HG03521 (cell line): ENCODE measurements at regions not wholly inside any gene's neighbourhood (a gene's known extent, or its start where the extent isn't known, plus 50 kb on each side); places are given as distances from the start of the nearest gene placed in this dataset.

Experiments used
- ATAC-seq: cut with Tn5 transposase; IDR thresholded peaks from one replicate; pipeline ENCODE4 v1.9.1; 2021; ENCODE audit warnings: mild to moderate bottlenecking, moderate library complexity; ENCODE audit not compliant: unreplicated experiment

DNA sequence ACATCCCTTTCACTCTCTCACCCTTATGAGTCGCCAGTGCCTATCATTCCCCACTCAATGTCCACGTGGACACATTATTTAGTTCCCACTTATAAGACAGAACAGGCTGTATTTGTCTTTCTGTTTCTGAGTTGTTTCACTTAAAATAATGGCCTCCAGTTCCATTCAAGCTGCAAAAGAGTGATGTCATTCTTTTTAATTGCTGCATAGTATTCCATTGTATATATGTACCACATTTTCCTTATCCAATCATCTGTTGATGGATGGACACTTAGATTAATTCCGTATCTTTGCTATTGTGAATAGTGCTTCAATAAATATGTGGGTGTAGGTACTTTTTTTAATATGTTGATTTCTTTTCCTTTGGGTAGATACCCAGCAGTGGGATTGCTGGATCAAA lies 79.1 kb downstream of the ZNF365 start:
- ATAC-seq: no peak

DNA sequence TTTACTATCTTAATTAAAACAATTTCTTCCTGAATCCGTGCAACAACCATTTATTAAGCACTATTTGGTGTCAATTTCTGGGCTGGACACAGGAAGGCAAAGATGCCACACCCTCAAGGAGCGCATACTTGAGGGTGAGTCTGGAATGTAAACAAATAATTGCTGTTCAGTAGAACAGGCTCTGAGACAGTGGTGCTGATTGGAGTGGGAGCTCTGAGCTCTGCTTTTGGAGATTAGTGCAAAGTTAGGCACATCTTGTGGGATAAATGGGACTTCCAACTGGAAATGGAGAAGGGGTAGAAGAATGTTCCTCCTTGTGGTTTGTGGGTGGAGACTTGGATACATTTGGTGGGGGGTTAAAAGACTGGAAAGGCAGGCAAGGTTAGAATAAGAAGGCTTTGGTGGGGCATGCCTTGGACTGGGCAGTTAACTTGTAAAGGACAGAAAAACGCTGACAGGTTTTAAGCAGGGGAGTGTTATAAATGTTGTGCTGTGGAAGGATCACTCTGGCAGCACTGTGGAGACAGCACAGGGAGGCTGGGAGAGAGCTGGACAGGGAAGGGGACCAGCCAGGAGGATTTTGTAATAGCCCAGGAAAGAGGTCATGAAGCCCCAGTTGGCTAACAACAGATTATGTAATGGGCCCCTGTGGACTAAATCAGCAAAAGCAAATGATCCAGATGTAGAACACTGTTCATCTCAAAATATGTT lies 80.7 kb downstream of the ZNF365 start:
- ATAC-seq: no peak

DNA sequence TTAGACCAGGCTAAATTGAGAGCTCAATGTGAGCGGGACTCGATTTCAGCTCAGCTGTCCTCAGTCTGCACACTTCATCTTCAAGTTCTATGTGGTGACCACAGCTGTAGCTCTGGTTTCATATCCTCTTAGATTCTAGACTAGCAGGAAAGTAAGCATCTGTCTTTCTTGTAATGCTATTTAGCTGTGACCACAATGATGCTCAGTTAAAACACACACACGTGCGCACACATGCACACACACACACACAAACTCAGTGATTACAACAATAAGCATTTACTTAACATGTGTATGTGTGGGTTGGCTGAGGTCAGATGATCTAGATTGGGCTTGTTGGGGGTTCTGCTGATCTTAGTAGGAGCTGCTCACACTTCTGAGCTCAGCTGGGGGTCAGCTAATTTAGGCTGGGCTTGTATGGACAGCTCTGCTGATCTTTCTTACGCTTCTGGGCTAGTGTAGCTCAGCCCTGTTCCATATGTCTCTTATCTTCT lies 82.5 kb downstream of the ZNF365 start:
- ATAC-seq: peak; percentile 96

- no peak for ATAC-seq
Observed at GRCh38 chr10:62457196-62457595, 83.0 kb downstream of the ZNF365 start.

- no peak for ATAC-seq
Observed at GRCh38 chr10:62457598-62457997, 83.4 kb downstream of the ZNF365 start.

DNA sequence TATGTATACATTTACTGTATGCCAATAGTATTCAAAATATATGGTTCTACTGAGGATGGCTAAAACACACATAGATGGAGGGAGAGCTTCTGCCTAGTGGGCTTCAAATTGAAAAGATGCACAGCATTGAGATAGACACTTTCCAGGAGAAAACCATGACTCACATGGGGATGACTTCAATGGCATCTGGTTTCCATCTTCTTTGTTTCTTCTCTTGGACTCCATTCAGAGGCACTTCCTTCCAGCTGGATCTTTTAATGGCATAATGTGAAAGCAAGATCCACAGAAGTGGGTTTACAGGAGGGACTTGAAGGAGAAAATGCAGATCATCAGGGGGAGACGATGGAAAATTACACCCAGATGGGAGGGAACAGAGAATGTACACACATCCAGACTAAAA lies 84.9 kb downstream of the ZNF365 start:
- ATAC-seq: no peak

GRCh38 chr10:62459500-62459899 lies 85.3 kb downstream of the ZNF365 start:
- ATAC-seq: no peak

DNA sequence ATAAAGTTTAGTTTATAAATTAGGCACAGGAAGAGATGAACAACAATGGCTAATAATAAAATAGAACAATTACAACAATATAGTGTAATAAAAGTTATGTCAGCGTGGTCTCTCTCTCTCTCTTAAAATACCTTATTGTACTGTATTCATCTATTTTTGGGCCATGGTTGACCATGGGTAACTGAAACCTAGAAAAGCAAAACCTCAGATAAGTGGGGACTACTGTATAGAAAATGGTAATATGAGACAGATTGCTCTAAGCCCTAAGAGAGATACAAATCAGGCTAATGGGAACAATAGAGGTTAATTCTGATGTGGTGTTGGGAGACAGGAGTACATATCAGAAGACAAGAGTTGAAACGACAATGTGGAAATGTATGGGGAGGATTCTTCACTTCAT lies 86.2 kb downstream of the ZNF365 start:
- ATAC-seq: peak; percentile 41

DNA sequence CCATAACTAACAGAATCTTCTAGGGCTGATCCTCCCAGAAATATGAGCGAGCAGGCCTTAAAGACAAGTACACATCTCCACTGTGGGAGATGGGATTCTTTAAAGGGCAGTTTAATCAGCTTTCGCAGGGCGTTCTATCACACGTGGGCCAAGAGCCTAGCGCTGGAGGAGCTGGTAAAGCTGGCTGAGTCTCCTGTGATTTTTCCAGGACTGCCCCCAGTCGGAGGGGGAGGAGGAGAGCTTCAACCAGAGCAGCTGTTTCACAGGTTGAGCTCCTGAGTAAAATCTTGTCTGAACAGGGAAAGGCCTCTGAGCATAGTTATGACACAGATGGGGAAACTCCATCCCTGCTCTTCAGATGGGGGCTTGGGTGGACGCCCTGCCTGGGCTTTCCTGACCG lies 87.0 kb downstream of the ZNF365 start:
- no peak for ATAC-seq

- ATAC-seq: no peak
Observed at GRCh38 chr10:62462461-62462860, 88.3 kb downstream of the ZNF365 start.

GRCh38 chr10:62463364-62463763 lies 89.2 kb downstream of the ZNF365 start:
- no peak for ATAC-seq

DNA sequence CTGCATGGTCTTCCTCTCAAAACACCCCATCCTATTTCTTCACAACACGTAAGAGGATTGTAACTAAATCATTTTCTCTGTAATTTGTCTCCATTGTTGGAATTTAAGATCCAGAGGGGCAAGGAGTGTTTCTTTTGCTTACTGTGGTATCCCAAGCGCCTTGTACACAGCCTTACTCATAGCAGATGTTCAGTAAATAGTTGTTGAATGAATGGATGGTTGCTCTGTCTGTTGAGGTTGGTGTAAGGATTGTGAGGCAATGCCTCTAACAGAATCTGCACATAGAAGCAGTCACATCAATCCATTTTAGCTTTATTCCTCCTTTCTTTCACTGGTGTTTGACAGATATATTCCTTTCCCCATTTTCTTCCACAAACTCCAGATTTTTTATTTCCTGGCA lies 90.1 kb downstream of the ZNF365 start:
- ATAC-seq: no peak

DNA sequence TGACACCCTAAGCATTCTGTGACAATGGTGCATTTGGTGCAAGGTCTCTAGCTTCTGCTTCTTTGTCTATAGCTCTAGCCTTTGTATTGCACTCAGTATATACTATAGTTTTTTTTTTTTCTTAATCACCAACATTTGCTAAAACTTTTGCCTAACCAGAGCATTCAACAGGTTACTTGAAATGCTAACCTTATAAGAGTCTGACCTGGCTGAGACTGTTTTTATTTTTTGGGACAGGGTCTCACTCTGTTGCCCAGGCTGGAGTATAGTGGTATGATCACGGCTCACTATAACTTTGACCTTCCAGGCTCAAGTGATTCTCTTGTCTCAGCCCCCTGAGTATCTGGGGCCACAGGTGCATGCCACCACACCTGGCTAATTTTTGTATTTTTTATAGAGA lies 92.4 kb downstream of the ZNF365 start:
- no peak for ATAC-seq

- no peak for ATAC-seq
Observed at GRCh38 chr10:62467527-62467926, 93.4 kb downstream of the ZNF365 start.

DNA sequence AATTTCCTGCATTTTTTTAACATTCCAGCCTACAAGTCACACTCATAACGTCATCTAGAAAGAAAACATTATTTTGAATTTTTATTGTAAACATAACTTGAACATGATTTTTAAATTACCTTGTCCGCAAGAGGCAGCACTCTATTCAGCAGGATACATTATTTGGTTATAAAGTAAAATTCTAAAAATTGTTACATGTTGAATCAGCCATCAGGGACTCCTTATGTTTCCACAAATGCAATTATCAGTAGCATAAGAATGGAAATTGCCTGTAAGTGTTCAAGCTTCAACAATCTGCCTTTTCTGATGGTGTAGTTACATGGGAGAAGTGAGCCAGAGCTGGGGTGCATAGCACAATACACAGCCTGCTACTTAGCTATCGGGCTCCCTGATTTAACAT lies 97.5 kb downstream of the ZNF365 start:
- ATAC-seq: no peak

DNA sequence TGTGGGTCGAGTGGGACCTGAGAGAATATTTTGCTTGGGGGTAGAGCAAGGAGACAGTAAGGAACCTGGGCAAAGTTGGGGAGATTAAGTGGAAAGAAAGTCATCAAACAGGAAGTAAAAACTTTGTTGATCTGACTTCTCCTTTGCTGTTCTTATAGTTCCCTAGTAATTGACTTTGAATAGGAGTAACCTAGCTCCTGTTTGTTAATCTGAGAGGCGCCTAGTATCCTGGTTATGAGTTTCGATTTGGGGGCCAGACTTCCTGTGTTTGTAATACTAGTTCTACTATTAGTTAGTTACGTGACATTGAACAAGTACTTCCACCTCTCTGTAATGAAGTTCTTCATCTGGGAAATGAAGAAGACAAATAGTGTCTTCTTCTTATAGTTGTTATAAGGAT lies 99.1 kb downstream of the ZNF365 start:
- no peak for ATAC-seq

DNA sequence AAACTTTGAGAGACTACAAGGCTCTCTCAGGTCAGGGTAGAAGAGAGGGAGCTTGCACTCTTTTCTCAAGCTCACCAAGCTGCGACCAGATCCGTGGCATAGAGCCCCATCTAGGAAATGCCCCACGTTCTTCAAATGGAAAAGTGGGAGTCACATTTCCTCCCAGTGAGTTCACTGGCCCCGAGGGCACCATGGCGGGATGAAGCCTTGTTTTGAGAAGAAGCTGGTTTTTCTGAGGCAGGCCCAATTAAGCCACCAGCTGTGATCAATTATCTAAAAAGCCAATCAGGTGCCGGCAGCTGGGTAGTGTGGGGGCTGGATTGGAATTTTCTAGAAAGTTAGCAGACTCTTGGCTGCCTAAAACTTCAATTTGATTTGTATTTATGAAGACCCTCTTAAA lies 101.4 kb downstream of the ZNF365 start:
- no peak for ATAC-seq

DNA sequence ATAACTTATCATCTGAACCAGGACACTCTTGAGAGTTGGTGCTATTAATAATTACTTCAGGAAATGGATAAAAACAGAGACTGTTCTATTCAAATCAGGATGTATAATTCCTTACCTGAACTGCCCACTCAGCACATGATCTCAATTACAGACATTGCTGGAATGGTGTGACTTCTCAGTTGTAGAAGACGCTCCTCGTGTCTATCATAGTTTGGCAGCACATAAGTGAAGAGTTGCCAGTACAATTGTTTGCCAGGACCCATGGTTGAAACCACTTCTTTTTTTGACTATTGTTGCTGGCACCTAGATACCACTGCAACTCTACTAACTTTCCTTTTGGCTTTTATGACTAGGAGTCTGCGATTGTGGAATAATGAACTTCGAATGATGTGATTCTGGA lies 105.4 kb downstream of the ZNF365 start:
- ATAC-seq: no peak

DNA sequence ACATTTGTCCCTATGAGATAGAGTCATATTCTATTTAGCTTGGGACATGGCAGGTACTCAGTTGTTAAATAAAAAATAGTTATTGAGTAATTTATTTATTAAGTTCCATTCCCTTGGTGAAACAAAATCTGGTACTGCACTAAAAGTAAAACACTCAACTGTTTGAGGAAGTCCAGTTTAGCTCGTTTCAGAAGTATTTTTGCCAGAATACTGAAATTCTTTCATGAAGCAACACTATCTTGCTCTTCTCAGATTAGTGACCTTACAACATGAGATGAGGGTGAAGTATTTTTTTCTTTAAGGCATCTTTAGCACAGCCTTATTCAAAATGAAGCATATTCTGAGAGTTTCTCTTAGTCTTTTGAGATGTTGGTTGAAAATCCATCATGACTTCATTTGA lies 106.0 kb downstream of the ZNF365 start:
- ATAC-seq: no peak

DNA sequence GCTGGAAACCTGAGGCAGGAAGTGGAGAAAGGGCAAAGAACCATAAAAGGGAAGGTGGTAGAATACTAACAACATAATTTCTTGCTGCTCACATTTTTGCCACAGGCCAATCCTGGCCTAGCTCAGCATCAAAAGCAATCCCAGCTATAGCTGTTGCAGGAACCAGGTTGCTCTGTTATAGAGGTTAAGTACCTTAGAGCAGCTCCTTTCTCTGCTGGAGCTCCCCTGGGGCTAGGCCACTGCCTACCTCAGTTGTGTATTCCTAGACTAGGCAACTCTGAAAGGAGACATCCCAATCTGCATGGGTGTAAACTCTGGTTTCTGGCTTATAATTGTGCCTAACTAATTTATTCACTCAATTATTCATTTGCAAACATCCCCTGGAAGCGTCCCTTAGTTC lies 108.4 kb downstream of the ZNF365 start:
- no peak for ATAC-seq

- no peak for ATAC-seq
Observed at GRCh38 chr10:62491597-62491996, 117.4 kb downstream of the ZNF365 start.

- no peak for ATAC-seq
Observed at GRCh38 chr10:62492012-62492869, 118.1 kb downstream of the ZNF365 start.
